GM21528 (cell line): ENCODE measurements at regions not wholly inside any gene's neighbourhood (a gene's known extent, or its start where the extent isn't known, plus 50 kb on each side); places are given as distances from the start of the nearest gene placed in this dataset.

ENCODE experiments used
- ATAC-seq: cut with Tn5 transposase; IDR thresholded peaks from one replicate; pipeline ENCODE4 v1.9.1; 2021; ENCODE audit warnings: mild to moderate bottlenecking, moderate library complexity; ENCODE audit not compliant: unreplicated experiment, low FRiP score

GRCh38 chr5:38104497-38105230, 153.7 kb upstream of the EGFLAM start:
- no peak for ATAC-seq

- ATAC-seq: no peak
These were observed 156.5 kb upstream of the EGFLAM start for GRCh38 chr5:38101897-38102296.

GRCh38 chr5:38099205-38100168, 158.9 kb upstream of the EGFLAM start:
- no peak for ATAC-seq

GRCh38 chr5:38094889-38095288, 163.5 kb upstream of the EGFLAM start:
- ATAC-seq: no peak

- ATAC-seq: no peak
These were observed 164.5 kb upstream of the EGFLAM start for GRCh38 chr5:38093855-38094254.

GRCh38 chr5:38086777-38087176, 171.6 kb upstream of the EGFLAM start:
- no peak for ATAC-seq

GRCh38 chr5:38079620-38080402, 178.5 kb upstream of the EGFLAM start:
- no peak for ATAC-seq

- ATAC-seq: no peak
These were observed 180.2 kb upstream of the EGFLAM start for GRCh38 chr5:38078161-38078560.

- ATAC-seq: no peak
These were observed 180.7 kb upstream of the EGFLAM start for GRCh38 chr5:38077652-38078051.

- ATAC-seq: no peak
These were observed 186.3 kb upstream of the EGFLAM start for GRCh38 chr5:38071831-38072694.

GRCh38 chr5:38070304-38070950, 187.9 kb upstream of the EGFLAM start:
- no peak for ATAC-seq

GRCh38 chr5:38069360-38069759, 189.0 kb upstream of the EGFLAM start:
- no peak for ATAC-seq

- no peak for ATAC-seq
These were observed 198.0 kb upstream of the EGFLAM start for GRCh38 chr5:38060354-38060753.

GRCh38 chr5:38059876-38060275, 198.5 kb upstream of the EGFLAM start:
- no peak for ATAC-seq

GRCh38 chr5:38051711-38052511, 206.4 kb upstream of the EGFLAM start:
- ATAC-seq: no peak

GRCh38 chr5:38048400-38048799, 208.6 kb upstream of the GDNF start:
- no peak for ATAC-seq

- no peak for ATAC-seq
These were observed 206.3 kb upstream of the GDNF start for GRCh38 chr5:38046103-38046502.

- no peak for ATAC-seq
These were observed 205.6 kb upstream of the GDNF start for GRCh38 chr5:38045446-38045845.

- ATAC-seq: no peak
These were observed 200.0 kb upstream of the GDNF start for GRCh38 chr5:38039826-38040225.
